ENCODE measurements at regions not wholly inside any gene's neighbourhood (a gene's known extent, or its start where the extent isn't known, plus 50 kb on each side); places are given as distances from the start of the nearest gene placed in this dataset.

DNA sequence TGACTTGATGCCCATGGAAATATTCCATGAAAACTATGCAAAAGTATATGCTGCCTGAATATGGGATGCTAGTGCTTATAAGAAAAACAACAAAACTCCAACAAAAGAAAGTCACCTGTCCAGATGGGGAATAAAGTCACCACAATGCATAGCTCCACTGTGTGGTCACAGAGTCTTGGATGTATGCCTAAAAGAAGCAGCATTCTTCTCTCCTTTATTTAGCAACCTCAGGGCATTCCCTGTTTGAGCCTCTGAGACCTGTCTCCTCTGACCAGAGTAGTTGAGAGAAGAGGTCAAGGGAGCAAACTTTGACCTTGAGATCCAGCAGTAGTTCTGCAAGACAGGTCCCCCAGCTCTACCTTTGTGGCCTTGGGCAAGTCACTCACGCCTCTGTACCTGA is 287.5 kb downstream of the MED10 start:
- H3K4me1 ChIP-seq, result no peaks in the 10 kb centered on the region
- no peaks in the 10 kb centered on the region for H3K9me3 ChIP-seq
- intact Hi-C loops (cut with DNase I; ENCODE audit: low total_unique reads), result no loop called here
- H3K27me3 ChIP-seq, result no peaks in the 10 kb centered on the region
- no peaks in the 10 kb centered on the region for H3K36me3 ChIP-seq
- H3K4me3 ChIP-seq, result no peak overlapping the region
- TF ChIP-seq, protein P1, sequence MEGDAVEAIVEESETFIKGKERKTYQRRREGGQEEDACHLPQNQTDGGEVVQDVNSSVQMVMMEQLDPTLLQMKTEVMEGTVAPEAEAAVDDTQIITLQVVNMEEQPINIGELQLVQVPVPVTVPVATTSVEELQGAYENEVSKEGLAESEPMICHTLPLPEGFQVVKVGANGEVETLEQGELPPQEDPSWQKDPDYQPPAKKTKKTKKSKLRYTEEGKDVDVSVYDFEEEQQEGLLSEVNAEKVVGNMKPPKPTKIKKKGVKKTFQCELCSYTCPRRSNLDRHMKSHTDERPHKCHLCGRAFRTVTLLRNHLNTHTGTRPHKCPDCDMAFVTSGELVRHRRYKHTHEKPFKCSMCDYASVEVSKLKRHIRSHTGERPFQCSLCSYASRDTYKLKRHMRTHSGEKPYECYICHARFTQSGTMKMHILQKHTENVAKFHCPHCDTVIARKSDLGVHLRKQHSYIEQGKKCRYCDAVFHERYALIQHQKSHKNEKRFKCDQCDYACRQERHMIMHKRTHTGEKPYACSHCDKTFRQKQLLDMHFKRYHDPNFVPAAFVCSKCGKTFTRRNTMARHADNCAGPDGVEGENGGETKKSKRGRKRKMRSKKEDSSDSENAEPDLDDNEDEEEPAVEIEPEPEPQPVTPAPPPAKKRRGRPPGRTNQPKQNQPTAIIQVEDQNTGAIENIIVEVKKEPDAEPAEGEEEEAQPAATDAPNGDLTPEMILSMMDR (IDR thresholded peaks at IDR 0.05), result no peak
- DNase-seq, result no peak
- H3K27ac ChIP-seq, result no peak overlapping the region

DNA sequence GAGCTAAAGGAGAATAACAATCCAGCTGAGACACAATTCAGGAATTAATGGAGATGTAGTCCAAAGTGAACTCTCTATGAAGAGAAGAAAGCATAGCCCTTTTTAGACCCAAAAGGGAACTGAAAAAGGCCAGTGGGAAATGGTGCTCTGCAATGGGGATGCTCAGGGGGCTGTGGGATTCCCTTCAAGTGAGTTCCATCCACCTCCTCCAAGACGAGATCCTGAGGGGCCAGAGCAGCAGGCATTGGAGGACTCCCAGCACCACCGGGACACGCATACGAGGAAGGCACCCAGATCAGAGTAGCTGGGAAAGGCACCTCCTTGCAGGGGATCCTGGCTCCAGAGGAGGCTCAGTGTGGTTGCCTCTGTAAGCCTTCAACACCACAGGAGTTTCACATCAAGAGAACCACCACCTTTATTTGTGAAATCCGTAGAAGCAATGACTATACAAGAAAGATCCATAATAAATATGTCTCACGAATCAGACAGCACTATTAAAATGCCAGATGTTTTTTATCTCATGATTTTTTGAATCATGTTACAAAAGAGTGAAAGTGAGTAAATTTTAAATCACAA is 288.2 kb downstream of the MED10 start:
- no peaks in the 10 kb centered on the region for H3K4me1 ChIP-seq
- TF ChIP-seq, protein P1 (IDR thresholded peaks at IDR 0.05), result no peak
- DNase-seq, result no peak
- no peaks in the 10 kb centered on the region for H3K36me3 ChIP-seq
- H3K27ac ChIP-seq, result no peak overlapping the region
- intact Hi-C loops (cut with DNase I; ENCODE audit: low total_unique reads), result no loop called here
- H3K4me3 ChIP-seq, result no peak overlapping the region
- H3K9me3 ChIP-seq, result no peaks in the 10 kb centered on the region
- H3K27me3 ChIP-seq, result no peaks in the 10 kb centered on the region

DNA sequence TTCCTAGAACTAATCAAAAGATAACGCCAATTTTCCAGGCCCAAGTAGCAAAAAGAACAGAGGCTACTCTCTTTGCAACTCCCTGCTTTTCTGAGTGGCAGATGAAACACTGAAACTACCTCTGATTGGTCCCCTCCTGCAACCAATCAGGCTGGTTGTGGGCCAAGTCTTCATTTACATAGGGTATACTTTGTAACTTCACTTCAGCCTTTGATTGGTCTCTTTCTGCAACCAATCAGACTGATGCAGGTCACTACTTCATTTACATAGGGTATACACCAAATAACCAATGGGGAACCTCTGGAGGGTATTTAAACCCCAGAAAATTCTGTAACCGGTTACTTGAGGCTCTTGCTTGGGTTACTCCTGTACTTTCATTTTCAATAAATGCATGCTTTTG is 289.6 kb downstream of the MED10 start:
- DNase-seq, result no peak
- TF ChIP-seq, protein P1 (IDR thresholded peaks at IDR 0.05), result no peak
- intact Hi-C loops (cut with DNase I; ENCODE audit: low total_unique reads), result no loop called here
- Histone ChIP-seq H3K27ac (no peak overlapping the region), H3K36me3 (no peaks in the 10 kb centered on the region), H3K9me3 (no peaks in the 10 kb centered on the region), H3K27me3 (no peaks in the 10 kb centered on the region), H3K4me3 (no peak overlapping the region), H3K4me1 (no peaks in the 10 kb centered on the region)

DNA sequence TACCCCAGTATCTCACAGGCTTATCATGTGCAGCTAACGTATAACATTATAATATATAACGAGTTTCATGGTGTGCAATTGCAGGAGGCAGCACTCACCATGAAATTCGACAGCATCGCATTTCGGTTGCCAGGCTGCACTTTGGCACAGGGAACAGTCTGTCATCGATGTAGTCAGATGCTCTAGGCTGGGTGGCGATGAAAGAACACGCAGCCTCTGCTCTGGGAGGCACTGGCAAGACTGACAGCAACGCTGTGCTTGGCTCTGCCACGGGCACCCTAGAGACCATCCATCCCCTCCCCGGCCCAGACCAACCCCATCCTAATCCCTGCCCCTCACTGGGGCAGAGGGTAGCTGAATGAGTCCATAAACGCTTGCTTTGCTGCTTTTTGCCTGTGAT is 290.8 kb downstream of the MED10 start:
- Histone ChIP-seq H3K4me3 (no peak overlapping the region), H3K27me3 (no peaks in the 10 kb centered on the region), H3K36me3 (no peaks in the 10 kb centered on the region), H3K27ac (no peak overlapping the region), H3K4me1 (no peaks in the 10 kb centered on the region), H3K9me3 (no peaks in the 10 kb centered on the region)
- intact Hi-C loops (cut with DNase I; ENCODE audit: low total_unique reads), result no loop called here
- no peak for DNase-seq
- TF ChIP-seq, protein P1 (IDR thresholded peaks at IDR 0.05), result no peak

DNA sequence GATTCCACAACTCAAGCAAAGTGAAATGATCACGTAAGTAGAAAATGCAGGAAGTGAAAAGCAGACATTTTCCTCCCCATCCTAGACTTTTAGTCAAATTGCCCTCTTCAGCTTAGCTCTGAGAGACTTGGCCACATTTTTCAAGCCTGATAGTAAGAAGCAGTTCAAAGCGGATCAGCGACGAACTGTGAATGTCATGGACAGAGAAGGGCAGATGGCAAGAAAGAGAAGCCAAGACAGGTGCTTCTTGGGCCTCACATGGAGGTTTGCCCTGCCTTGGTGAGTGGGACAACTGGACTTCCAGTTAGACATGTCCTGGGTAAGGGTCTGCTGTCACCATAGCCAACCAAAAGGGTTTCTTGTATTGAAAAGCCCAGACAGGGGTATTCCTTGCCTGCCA is 291.5 kb downstream of the MED10 start:
- H3K9me3 ChIP-seq, result no peaks in the 10 kb centered on the region
- H3K27ac ChIP-seq, result no peak overlapping the region
- intact Hi-C loops (cut with DNase I; ENCODE audit: low total_unique reads), result no loop called here
- H3K4me1 ChIP-seq, result no peaks in the 10 kb centered on the region
- no peaks in the 10 kb centered on the region for H3K27me3 ChIP-seq
- H3K36me3 ChIP-seq, result no peaks in the 10 kb centered on the region
- no peak overlapping the region for H3K4me3 ChIP-seq
- no peak for DNase-seq
- TF ChIP-seq, protein P1 (IDR thresholded peaks at IDR 0.05), result no peak

DNA sequence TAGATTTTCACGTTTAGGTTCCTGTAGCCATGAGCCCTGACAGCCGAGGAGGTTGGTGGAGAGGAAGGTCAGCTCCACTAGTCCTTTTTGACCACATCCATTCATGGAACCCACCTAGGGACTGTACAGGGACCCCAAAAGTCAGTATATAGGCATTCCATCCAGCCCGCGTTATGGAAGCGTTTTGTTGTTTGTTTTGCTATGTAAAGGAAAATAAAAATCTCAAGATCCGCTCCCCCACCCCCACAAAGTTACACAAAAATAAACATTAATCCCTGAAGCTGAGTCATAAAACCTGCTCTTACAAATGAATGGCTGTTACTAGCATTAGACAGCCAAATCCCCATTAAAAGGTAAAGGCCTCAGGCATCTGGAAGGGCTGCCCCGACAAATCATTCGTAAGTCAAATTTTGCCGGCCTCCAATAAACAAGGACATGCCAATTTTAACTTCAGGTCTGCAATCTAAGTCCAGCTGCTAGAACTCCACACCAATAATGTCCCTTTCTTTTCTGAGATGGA is 292.9 kb downstream of the MED10 start:
- Histone ChIP-seq H3K4me1 (no peaks in the 10 kb centered on the region), H3K27me3 (no peaks in the 10 kb centered on the region), H3K36me3 (no peaks in the 10 kb centered on the region), H3K27ac (no peak overlapping the region), H3K9me3 (no peaks in the 10 kb centered on the region), H3K4me3 (no peak overlapping the region)
- intact Hi-C loops (cut with DNase I; ENCODE audit: low total_unique reads), result no loop called here
- TF ChIP-seq, protein P1 (IDR thresholded peaks at IDR 0.05), result no peak
- DNase-seq, result no peak

Data from tibial artery (tissue), 4 donors.